ENCODE measurements at regions not wholly inside any gene's neighbourhood (a gene's known extent, or its start where the extent isn't known, plus 50 kb on each side); places are given as distances from the start of the nearest gene placed in this dataset.
A peak's percentile ranks its signal among the peaks of the same experiment; 100 is the strongest.

DNA sequence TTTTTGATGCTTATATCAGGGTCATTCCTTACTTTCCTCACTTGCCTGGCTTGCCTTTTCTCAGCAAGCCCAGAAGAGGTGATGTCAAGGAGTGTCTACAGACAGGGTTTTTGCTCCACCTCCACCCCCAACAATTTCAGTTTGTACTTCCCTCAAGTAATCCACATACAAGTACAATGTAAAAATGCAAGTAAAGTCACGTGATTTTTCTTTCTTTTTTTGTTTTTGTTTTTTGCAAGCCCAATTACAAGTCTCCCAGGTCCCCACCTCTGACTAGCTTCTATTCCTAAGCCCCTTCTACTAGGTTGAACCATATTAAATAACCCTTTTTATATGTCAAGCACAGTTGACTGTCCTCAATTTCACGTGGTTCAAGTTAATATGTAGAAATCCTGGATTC, 579.6 kb downstream of the DIAPH3 start:
- TF ChIP-seq GATA2 (IDR thresholded peaks at IDR 0.05; ENCODE audit: low read depth, low read length) (no peak), GATA3 (IDR thresholded peaks at IDR 0.05; ENCODE audit: low read depth, low read length) (no peak)

DNA sequence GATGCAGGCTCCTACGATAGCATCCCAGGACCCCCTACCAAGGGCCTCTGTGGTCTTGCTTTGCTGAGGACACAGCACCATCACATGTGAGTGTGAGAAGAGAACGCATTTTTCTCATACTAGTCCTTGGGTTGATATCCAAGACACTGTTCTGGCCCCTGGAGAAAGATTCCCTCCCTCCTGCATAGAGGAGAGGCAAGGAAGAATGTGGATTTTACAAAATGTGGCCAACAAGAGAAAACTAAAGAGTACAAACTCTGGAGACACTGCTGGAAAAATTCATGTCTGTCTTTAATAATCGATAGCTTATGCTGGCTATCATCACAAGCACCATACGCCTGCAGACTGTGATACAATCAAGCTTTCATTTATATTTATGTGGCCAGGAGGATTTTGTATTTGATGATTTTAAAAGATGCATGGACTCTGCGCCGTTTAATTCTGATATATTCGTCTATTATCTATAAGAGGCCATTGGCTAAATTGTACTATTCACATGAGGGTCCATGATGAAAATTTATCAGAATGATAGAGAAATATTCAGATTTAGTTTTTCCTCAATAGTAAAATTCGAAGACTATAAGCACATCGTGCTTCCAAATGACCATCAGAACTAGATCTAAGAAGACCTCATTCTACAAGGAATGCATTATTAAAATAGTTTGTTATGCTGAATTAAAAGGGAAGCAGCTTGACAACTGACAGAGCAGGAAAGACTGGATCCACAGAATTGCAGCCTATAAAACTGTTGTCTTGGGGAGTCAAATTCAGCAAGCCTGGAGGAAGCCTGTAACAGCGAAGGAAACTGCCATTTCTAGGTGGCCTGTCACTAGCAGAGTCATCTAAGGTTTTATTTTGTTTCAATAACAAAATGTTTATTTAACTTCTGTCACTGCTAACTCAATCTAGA, 578.7 kb downstream of the DIAPH3 start:
- TF ChIP-seq GATA2 (IDR thresholded peaks at IDR 0.05; ENCODE audit: low read depth, low read length) (no peak), GATA3 (IDR thresholded peaks at IDR 0.05; ENCODE audit: low read depth, low read length) (peak; percentile 42)

DNA sequence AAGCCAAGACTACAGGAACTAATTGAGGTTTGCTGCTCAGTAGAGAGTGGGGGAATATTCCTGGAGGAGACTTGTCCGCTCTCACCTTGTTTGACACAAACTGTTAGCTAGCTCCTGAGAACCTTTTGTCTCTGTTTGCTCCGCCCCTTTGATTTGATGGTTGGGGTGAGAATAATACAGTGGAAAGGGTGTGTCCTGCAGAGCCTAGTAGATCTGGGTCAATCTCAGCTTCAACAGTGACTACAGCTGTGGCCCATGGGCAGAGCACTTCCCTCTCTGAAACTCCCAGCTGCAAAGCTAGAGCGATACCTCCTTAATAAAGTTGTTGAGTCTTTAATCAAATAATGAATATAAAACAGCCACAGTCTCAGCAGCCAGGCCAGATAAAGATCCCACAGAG, 576.7 kb downstream of the DIAPH3 start:
- no peak for TF ChIP-seq GATA3 (IDR thresholded peaks at IDR 0.05; ENCODE audit: low read depth, low read length)
- no peak for TF ChIP-seq GATA2 (IDR thresholded peaks at IDR 0.05; ENCODE audit: low read depth, low read length)

DNA sequence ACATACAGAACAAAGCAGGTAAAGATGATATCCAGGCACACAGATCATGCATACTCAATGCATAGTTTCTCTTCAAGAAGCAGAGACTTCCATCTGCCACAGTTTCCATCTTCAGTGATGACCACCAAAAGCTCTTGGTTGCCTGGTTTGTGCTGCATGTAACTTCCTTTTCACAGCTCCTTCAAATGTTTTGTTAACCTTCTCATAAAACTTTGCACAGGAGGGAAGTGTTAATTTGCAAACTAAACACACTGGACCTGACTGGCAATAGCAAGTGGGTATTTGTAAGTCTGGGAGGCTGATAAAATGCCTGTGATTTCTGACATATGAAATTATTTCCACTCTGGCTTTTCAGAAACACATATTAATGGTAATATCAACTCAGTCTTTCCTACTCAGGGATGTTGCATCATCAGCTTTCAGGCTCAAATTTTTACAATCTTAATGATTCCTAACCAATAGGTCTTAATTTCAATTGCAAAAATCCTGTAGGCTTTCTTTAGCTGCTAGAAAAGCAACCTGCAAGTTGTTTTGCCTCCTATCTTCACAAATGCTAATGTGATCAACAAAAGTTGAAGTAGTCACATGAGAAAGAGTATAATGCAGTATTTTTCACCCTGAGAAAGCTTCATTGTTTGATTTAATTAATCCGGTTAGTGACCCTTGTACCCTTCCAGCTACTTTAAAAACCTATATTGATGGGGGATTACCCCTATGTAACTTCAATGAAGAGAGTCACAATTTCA, 575.6 kb downstream of the DIAPH3 start:
- TF ChIP-seq GATA3 (IDR thresholded peaks at IDR 0.05; ENCODE audit: low read depth, low read length) = no peak
- TF ChIP-seq GATA2 (IDR thresholded peaks at IDR 0.05; ENCODE audit: low read depth, low read length) = no peak

DNA sequence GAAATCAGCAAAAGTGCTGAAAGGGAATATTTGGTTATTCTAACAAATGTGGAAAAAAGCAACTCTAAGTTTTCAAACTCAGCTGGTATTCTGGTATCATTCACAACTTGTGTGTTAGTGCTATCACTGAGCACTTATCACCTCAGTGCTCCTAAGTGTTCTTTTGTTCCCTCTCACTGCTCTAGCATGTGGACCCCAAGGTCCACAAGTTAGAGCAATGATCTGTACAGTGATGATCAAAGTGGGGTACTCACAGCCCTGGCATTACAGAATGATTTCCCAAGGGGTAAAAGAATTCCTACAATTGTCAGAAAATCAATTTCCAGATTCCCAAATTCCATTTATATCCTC, 575.0 kb downstream of the DIAPH3 start:
- TF ChIP-seq GATA2 (IDR thresholded peaks at IDR 0.05; ENCODE audit: low read depth, low read length) = no peak
- no peak for TF ChIP-seq GATA3 (IDR thresholded peaks at IDR 0.05; ENCODE audit: low read depth, low read length)

DNA sequence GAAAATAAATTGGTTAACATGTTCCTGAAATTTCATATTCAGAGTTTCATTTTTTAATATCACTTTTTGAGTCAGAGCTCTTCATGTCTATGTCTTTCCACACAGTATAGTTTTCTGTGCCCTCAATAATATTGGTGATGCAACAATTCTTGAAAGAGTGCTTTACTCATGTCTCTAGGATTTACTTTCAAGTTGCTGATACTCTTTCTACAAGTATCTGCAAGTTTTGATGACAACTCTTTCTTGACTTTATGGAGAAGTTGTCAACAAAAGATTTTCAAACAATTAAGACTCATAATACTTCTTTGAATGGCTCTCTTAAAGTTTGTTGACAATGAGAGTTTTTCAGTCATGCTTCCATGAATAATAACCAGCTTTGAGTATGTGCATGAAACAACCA, 561.7 kb downstream of the DIAPH3 start:
- TF ChIP-seq GATA2 (IDR thresholded peaks at IDR 0.05; ENCODE audit: low read depth, low read length) (no peak), GATA3 (IDR thresholded peaks at IDR 0.05; ENCODE audit: low read depth, low read length) (no peak)

DNA sequence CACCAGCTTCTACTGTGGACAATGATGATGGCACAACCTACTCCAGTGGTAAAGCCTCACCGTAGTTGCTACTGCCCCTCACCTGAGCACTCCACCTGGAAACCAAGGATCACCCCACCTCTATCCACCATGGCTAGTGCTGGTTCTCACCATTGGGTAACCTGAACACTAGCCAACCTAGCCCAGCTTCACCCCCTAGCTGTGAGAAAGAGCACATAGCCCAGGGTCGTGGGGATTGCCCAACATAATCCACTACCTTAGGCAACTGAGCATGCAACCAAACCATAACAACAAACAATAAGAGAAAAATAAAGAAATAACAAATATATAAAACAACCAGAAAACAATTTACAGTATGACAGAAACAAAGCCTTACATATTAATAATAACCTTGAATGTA, 560.1 kb downstream of the DIAPH3 start:
- TF ChIP-seq GATA2 (IDR thresholded peaks at IDR 0.05; ENCODE audit: low read depth, low read length) = no peak
- no peak for TF ChIP-seq GATA3 (IDR thresholded peaks at IDR 0.05; ENCODE audit: low read depth, low read length)

DNA sequence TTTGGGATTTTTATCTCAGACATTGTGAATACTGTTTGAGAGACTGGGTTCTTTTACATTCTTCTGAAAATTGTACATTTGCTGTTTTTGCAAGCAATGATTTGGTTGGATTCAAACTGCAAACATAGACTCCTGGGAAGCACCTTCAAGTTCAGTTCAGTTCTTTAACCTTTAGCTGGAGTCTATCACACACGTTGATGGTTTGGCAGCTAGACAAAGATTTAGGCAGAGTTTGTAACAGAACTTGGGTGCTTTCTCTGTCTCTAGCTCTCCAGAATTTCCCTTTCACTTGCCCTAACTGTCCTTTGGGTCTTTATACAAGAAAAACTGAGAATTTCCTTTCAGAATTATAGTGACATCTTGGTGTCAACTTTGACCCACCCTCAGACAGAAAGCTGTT, 556.6 kb downstream of the DIAPH3 start:
- no peak for TF ChIP-seq GATA3 (IDR thresholded peaks at IDR 0.05; ENCODE audit: low read depth, low read length)
- TF ChIP-seq GATA2 (IDR thresholded peaks at IDR 0.05; ENCODE audit: low read depth, low read length) = no peak

DNA sequence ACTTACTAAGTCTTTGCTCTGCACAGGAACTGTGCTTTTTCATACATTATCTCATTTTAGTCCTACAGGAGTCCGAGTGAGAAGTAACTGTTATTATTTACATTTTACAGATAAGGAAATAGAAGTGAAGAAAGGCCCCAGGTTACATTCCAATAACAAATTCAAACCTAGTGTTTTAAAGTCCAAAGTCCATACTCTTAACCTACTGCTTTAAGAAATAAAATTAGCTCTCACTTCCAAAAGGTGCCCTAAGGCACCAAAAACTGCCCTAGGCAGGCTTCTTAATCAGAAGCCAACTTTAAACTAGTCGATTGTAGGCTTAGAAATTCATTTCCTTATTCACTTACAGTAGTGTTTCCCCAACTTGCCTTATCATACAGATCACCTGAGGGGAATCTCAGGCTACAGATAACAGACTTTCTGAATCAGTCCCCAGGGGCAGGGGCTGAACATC, 555.9 kb downstream of the DIAPH3 start:
- TF ChIP-seq GATA3 (IDR thresholded peaks at IDR 0.05; ENCODE audit: low read depth, low read length) = no peak
- TF ChIP-seq GATA2 (IDR thresholded peaks at IDR 0.05; ENCODE audit: low read depth, low read length) = no peak; the same call in 1 of the 2 replicates

DNA sequence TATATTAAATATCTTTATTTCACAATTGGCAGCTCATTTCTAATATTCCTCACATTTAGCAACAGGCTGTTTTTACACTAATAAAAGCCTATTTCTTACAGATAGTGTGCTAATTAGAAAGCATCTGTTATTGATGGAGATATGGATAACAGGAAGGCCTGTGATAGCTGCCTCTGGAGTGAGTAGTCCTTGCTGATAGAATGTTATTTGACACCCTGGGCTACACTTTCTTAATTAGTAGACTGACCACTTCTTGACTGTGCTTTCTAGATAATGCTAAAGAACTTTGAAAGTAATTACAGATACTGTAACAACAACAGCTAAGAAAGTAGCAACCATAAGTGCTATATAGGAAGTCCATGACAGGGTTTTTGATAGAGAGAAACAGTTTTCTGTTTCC, 554.3 kb downstream of the DIAPH3 start:
- TF ChIP-seq GATA3 (IDR thresholded peaks at IDR 0.05; ENCODE audit: low read depth, low read length) (peak; percentile 46; the same call in 1 of the 2 replicates), GATA2 (IDR thresholded peaks at IDR 0.05; ENCODE audit: low read depth, low read length) (no peak)

Measured in SH-SY5Y (cell line).